Astrocyte (in vitro differentiated cells and primary cell): ENCODE measurements at regions not wholly inside any gene's neighbourhood (a gene's known extent, or its start where the extent isn't known, plus 50 kb on each side); places are given as distances from the start of the nearest gene placed in this dataset.

Experiments
- EZH2 ChIP-seq: IDR thresholded peaks from 2 replicates; pipeline ENCODE4 v1.6.1; 2012; ENCODE audit warnings: mild to moderate bottlenecking, low read length, inconsistent platforms; ENCODE audit not compliant: insufficient read depth
- TF ChIP-seq, protein P1 (sequence below): IDR thresholded peaks from 2 replicates; pipeline ENCODE4 v1.5.1; 2011; ENCODE audit warnings: low read depth, mild to moderate bottlenecking, inconsistent platforms, low read length, moderate library complexity; ENCODE audit not compliant: insufficient read depth

DNA sequence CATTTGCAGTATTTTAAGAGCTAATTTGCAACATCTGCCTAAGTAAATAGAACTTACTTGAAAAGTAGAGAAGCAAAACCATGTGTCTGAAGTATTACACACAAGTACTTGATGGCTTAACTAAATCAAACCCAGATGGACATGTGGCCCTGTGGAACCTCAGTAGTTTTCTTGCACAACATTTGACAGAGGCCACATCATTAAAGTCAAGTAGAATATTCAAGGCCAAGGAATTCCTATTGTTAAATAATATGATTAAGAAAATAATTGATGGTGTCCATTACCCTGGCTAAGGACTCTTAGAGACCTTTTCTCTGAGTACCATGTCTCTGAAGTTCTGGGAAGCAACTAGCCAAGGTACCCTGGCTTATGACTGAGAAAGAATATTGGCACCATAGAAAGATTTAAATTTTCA, 135.4 kb upstream of the OTUD4 start:
- TF ChIP-seq, protein P1, sequence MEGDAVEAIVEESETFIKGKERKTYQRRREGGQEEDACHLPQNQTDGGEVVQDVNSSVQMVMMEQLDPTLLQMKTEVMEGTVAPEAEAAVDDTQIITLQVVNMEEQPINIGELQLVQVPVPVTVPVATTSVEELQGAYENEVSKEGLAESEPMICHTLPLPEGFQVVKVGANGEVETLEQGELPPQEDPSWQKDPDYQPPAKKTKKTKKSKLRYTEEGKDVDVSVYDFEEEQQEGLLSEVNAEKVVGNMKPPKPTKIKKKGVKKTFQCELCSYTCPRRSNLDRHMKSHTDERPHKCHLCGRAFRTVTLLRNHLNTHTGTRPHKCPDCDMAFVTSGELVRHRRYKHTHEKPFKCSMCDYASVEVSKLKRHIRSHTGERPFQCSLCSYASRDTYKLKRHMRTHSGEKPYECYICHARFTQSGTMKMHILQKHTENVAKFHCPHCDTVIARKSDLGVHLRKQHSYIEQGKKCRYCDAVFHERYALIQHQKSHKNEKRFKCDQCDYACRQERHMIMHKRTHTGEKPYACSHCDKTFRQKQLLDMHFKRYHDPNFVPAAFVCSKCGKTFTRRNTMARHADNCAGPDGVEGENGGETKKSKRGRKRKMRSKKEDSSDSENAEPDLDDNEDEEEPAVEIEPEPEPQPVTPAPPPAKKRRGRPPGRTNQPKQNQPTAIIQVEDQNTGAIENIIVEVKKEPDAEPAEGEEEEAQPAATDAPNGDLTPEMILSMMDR = no peak
- TF ChIP-seq EZH2 = no peak
